A673 (cell line): ENCODE measurements at regions not wholly inside any gene's neighbourhood (a gene's known extent, or its start where the extent isn't known, plus 50 kb on each side); places are given as distances from the start of the nearest gene placed in this dataset.

Experiments used
- CTCF ChIP-seq: fragments of 300-800, 200-600 bp; sonication (generic); conservative IDR thresholded peaks from 2 replicates; pipeline ENCODE4 v1.5.1; 2017; ENCODE audit warnings: low read depth, mild to moderate bottlenecking, antibody characterized with exemption, low read length, moderate library complexity, mixed read lengths
- EZH2 ChIP-seq: fragments of 200-600 bp; sonication (generic); IDR thresholded peaks from 2 replicates; pipeline ENCODE4 v1.6.1; 2017; ENCODE audit warnings: borderline replicate concordance, low read depth, mild to moderate bottlenecking, mixed read lengths, antibody characterized with exemption, low read length; ENCODE audit not compliant: poor library complexity, severe bottlenecking

GRCh38 chr10:111531690-111532089, 454.9 kb downstream of the ADRA2A start:
- TF ChIP-seq EZH2 (no peak), CTCF (no peak)
